ENCODE measurements at regions not wholly inside any gene's neighbourhood (a gene's known extent, or its start where the extent isn't known, plus 50 kb on each side); places are given as distances from the start of the nearest gene placed in this dataset.
A peak's percentile ranks its signal among the peaks of the same experiment; 100 is the strongest.

DNA sequence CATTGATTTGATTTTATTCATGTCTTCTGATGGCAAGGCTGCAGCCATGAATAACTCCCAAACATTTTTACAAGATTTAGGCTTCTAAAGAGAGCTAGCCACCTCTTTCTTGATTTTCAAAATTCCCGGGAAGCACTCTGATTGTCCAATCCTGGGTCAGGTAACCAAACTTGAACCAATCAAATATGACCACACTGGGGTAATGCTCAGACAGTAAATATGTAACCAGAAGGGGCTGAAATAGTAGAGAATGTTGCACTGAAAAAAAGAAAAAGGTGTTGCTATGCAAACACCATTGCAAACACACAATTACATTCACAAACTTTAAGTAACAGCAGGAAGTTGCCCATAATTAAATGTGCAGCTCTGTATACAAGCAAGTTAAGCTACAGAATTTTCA, 112.9 kb upstream of the IQCM start:
- DNase-seq (ENCODE audit: low read depth in 2 of 2): no peak

DNA sequence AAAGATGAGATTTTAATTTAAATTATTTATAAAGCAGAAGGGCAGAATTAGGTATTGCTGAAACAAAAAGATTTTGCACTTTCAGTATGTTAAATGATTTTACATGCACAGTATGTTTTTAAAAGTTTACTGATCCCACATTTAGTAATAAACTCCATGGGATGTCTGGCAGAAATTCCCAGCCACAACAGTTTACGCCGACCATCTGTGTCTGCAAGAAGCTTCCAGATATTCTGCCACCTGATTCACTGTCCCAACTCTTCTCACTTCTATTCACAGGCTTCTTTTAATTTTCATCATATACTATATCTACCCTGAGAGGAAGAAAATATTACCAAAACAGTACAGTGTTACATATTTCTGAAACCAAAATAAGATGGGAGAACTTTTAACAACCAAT, 115.8 kb upstream of the IQCM start:
- no peak for DNase-seq (ENCODE audit: low read depth in 2 of 2)

DNA sequence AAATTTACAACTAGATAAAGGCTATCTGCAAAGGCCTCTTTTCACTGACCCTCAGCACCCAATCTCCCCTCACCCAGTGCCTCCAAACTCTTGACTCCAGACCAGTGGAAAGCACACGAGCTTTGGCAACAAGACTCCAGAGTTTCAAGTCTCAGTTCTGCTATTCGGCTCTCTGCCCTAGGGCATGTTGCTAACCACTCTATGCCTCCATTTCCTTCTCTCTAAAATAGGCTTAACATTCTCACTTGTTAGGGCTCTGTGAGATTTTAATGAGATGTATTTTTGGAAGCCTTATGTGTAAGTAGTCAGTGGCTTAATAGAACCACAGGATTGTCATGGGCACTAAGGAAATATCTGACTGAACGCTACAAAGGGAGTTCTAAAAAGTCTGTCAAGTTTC, 116.5 kb upstream of the IQCM start:
- DNase-seq (ENCODE audit: low read depth in 2 of 2): no peak

DNA sequence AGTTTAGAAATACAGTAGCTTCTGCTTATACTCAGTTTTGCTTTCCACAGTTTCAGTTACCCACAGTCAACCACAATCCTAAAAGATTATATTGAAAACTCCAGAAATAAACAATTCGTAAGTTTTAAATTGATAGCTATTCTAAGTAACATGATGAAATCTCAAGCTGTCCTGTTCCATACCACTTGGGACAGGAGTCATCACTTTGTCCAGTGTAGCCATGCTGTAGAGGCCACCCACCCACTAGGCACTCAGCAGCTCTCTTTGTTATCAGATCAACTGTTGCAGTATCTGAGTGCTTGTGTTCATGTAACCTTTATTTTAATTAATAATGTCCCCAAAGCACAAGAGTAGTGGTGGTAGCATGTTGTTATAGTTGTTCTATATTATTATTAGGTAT, 117.5 kb upstream of the IQCM start:
- DNase-seq (ENCODE audit: low read depth in 2 of 2): no peak

DNA sequence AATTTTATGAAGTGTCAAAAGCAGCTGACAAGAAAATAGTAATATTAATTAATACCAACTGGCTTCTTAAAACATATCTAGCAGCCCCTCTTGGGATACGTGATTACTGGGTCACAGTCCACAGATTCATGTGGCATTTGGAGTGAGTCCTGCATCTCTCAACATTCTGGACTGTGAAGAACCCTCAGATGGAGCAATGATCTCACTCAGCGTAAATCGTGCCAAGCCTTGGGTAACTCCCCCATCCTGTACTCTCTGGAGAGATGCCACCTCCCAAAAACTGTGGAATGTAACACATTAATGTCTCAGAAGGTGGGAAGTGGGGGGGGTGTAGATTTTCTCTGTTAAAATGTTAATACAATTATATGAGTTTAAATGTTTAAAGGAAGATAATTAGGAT, 118.2 kb upstream of the IQCM start:
- no peak for DNase-seq (ENCODE audit: low read depth in 2 of 2)

DNA sequence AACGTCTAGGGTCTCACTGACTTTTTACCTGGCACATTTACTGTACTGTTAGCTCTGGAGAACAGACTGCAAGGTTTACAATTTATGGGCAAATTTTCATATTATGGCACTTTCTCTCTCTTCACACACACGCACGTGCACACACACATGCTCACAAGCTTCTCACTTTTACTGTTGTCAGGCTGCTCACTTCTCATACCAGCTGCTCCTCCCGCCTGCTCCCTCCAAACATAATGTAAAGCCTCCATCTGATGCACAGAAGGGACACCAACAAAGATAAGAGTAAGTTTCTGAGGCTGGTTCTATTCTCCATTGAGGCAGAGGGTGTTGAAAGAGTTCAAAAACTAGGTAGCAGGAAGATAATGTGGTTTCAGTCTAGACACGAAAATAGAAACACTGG, 128.9 kb upstream of the DCLK2 start:
- no peak for DNase-seq (ENCODE audit: low read depth in 2 of 2)

DNA sequence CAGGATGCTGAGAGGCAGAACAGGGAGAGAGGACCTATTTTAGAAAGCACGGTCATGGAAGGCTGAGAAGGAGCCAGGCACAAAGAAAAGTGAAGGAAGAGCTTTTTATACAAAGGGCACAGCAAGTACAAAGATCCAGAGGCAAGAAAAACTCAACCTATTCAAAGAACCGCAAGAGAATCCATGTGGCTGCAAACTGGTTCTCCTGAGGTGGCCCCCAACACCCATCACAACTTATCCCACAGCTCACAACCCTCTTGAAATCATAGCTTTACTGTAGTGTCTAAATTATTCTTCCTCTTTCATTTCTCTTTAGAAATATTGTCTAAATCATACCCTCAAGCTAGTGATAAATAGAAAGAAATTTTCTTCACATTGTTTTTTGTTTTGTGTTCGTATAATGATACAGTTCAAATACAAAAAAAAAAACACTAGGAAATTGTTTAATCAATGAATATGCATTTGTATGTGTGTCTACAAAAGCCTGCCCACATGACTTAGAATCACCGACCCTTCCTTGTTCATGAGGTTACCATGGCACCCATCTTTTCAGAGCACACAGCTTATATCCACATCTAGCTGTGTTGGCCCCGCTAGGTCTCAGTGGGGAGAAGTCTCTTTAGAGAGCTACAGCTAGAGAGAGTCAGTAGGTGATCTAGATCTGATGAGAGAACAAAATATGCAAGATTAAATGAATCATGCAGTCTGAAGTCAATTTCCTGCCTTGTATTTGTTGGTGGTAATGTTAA, 126.9 kb upstream of the DCLK2 start:
- DNase-seq (ENCODE audit: low read depth in 2 of 2): no peak

DNA sequence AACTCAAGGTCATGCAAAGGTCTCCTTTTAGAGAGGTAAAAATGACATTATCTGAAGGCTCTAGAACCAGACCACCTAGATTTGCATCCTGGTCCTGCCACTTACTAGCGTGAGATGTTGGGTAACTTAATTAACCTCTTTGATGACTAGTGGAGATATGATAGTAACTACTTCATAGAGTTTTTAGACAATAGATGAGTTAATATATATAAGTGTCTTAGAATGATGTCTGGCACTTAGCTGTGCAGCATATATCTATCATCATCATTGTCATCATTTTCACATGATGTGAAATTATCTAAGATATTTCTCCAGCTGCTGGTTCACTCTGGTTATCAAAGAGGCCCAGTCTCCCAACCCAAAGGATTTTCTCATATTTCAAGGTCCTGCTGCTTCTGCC, 126.1 kb upstream of the DCLK2 start:
- no peak for DNase-seq (ENCODE audit: low read depth in 2 of 2)

DNA sequence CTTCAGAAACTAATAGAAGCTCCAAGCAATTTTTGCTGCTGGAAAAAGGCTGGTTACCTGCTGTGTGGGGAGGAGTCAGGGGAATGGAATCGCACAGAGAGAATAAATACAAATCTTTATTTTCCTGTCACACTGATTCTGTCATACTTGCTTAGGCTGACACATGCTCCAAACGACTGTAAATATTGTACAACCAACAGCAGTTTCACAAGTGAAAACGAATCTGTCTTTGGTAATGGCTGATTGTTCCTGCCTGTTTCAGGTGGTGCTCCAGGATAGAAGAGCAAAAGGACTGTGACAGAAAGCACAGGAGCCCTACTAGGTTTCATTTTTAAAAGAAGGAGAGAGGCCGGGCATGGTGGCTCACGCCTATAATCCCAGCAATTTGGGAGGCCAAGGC, 125.5 kb upstream of the DCLK2 start:
- DNase-seq (ENCODE audit: low read depth in 2 of 2): no peak

DNA sequence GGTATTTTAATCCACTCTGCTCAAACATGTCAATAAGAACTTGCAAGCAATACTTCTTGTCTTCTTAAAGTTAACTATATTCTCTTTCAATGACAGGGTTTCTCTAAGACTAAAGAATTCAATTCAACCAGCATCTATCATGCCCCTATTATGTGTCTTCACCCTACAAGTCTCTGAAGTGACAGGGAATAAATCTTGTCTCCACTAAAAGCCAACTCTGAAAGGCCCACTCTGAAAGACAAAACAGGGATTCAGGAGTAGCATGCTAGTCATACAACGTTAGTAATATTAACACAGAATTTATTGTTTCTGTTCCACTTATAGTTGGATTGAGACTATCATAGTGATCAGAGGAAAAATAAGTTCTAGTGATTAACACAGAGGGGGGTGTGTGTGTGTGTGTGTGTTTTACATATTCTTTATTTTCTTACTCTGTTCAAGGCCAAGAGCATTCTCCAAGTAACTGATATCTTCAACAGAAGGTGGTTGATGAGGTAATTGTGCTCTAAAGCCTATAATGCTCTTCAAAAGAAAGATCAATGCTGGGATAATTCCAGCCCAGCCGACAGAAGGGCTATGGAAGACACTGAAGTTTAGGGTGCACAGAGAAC, 122.4 kb upstream of the DCLK2 start:
- DNase-seq (ENCODE audit: low read depth in 2 of 2): no peak

DNA sequence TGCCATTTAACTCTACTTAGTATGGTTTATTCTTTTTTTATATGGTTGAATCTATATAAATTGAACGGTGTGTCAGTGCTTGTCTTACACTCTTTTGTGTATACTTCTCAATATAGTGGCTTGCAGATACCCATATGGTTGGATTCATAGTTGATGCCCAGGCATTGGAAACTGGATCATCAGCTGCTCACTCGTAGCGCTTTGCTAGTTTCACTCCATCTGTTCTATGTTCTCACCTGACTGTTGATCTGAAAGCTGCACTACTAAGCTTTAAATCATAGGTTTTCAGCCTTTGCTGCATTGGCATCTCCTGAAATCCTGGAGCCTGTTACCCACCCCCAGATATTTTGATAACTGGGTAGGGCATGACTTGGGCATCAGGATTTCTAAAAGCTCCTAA, 121.6 kb upstream of the DCLK2 start:
- no peak for DNase-seq (ENCODE audit: low read depth in 2 of 2)

DNA sequence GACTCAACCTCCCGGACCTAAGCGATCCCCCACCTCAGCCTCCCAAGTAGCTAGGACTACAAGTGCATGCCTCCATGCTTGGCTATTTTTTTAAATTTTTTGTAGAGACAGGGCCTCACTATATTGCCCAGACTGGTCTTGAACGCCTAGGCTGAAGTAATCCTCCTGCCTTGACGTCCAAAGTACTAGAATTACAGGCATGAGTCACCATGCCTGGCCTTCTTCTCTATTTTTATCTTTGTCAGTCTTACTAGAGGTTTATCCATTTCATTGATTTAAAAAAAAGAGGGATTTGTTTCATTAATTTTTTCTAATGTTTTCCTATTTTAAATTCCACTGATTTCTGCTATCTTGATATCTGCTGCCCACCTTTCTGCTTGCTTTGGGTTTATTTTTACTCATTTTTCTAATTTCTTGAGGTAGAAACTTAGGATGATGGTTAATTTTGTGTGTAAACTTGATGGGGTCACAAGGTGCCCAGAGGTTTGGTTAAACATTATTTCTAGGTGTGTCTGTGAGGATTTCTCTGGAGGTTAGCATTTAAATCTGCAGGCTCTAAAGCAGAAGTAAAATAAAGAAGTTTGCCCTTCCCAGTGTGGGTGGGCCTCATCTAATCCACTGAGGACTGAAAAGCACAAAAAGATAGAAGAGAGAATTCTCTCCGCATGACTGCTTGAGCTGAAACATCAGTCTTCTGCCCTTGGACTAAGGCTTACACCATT, 116.2 kb upstream of the DCLK2 start:
- no peak for DNase-seq (ENCODE audit: low read depth in 2 of 2)

DNA sequence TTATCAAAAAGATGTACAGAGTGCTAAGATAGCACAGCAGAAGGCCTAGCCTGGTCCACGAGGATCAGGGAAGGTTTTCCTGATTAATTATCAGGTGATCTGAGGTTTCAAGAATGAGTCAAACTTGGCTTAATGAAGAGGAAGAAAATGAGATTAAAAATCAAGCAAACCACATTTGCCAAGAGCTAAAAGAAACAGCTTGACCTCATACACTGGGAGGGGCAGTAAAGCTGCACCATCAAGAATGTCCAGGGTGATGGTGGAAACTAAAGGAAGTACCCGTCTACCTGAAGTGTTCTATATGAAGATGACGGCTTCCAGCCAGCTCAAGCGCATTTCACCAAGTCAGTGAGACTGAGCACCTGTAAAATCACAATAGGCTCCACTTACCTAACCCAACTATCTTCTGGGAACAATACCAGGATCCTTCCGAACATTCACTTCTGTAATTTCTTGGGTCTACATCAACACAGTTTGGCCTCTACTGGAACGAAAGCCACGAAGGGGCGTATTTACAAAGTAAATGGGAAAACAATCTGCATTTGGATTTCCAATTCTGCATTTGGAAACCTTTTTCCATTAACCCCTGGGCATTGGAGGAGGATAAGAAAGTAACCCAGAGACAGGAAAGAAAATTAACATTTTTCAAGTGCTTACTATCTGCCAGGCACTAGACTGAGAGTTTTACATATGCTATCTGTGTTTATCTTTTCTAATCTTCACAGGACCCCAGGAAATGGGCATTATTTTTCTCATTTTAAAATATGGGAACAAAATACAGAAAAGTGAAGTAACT, 114.0 kb upstream of the DCLK2 start:
- no peak for DNase-seq (ENCODE audit: low read depth in 2 of 2)

DNA sequence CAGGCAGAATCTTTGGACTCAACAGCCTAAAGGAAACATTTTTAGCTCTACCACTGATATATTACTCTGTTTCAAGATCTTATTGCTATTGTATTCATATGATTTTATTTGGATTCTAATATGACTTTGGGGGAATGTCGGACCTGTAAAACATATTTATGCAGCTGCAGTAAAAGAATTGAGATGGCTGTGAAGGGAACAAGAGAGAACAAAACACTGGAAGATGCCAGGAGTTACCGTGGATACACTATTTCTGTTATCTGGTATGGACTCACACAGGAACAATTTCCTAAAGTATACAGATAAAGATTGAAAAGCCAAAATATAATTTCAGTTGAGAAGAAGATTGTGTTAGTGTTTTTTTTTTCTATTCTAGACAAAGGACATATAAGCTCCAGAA, 113.0 kb upstream of the DCLK2 start:
- no peak for DNase-seq (ENCODE audit: low read depth in 2 of 2)

DNA sequence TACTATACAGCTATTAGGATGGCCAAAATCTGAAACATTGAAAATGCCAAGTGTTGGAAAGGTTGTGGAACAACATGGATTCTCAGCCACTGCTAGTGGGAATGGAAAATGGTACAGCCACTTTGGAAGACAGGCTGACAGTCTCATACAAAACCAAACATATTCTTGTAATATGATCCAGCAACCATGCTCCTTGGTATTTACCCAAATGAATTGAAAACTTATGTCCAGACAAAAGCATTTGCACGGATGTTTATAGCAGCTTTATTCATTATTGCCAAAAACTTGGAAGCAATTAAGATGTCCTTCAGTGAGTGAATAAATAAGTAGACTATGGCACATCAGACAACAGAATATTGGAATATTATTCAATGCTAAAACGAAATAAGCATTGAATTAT, 105.8 kb upstream of the DCLK2 start:
- no peak for DNase-seq (ENCODE audit: low read depth in 2 of 2)

DNA sequence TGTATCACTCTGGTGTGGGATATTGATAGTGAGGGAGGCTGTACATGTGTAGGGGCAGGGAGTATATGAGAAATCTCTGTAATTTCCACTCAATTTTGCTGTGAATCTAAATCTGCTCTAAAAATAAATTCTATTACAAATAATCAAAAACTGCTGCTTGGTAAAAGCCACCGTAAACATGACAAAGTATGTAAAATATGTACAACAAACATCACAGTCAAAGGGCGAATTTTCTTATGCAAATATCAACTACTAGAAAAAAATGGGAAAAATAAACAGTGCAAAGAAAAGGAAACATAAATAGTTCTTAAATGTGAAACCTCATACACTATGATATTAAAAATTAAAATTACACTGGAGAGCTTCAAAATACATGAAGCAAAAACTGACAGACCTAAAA, 105.1 kb upstream of the DCLK2 start:
- DNase-seq (ENCODE audit: low read depth in 2 of 2): no peak

DNA sequence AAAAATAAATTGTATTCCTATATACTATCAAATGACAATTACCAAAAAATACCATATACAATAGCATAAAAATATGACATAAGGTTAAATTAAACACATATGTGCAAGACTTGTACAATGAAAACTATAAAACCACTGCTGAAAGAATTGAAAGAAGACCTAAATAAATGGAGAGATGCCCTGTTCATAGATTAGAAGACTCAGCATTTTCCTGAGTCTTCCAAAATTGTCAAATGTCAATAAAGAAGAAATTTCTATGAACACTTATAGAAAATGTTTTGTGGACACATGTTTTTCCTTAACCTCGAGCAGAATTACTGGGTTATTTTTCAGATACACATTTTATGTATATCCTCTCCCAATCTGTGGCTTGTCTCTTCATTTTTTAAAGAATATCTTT, 103.1 kb upstream of the DCLK2 start:
- DNase-seq (ENCODE audit: low read depth in 2 of 2): no peak

DNA sequence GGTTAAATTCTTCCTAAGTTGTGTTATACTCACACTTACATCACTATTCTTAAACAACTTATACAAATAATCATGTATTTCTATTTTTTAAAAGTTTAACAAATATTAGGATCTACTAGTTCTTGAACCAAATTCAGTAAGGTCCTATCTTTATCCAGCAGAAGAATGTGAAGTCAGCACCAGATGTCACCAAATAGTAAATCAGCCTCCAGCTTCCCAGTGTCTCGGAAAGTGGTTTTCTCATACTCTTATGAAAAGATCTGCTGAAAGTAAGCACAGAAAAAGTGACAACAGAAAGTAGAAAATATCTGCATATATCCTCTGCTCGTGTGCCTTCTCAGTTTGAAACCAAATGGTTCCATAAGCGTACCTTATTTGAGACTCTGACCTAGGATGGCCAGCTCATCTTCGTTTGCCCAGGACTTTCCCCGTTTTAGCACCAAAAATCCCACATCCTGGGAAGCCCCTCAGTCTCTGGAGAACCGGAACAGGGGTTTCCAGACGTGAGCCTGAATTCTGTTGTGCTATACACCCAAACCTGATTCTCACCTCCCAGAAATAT, 98.0 kb upstream of the DCLK2 start:
- no peak for DNase-seq (ENCODE audit: low read depth in 2 of 2)

DNA sequence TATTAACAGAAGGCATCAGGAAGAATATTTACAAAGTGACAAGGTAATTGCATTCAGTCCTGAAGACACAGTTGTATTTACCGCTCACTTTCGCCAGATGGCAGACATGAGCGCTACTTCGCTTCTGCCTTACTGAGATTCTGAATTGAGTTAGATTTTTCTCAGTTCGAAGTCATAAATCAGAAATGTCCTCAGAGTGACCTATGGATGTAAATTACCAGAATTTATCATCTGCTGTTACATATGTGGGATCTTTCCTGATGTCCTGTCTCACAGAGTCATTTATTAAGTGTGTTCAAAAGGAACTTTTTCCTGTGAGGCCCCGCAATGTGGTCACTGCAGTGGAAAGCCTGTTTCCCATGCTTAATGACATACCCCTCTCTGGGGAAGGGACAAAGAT, 97.3 kb upstream of the DCLK2 start:
- DNase-seq (ENCODE audit: low read depth in 2 of 2): peak in 1 of 2 experiments; percentile 21

DNA sequence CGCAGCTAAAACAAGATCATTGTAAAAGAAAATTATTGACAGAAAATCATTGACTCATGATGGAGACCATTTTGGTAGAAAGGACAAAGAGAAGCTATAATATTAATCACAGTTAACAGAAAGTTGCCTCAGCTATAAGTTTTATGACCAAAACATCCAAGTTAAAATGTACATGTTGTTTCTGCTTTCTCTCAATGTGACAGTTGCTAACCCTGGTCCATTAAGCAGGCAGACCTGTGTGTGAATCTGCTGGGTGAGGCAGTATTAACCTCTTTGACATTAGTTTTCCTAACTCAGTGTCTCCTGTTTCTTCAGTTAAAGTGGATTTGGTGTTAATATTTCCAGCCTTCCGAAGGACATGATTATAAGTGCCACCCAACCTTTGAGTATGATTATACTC, 94.8 kb upstream of the DCLK2 start:
- DNase-seq (ENCODE audit: low read depth in 2 of 2): no peak

DNA sequence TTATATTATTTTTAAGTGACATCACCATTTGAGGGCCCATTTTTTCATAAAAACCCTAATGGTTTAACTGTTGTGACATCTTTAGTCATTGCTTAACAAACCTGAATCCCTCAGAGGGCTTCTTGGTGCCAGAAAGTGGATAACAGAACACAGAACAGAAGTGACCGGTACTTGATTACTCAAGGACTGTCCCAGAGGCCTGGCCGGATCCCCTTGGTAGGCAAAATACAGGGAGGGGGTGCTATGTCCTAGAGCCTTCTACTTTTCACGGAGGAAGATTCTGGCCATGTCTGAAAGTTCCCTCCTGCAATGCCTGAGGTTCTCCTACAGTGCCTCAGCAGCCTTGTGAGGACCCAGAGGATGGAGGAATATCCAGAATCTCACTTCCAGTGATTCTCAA, 94.3 kb upstream of the DCLK2 start:
- no peak for DNase-seq (ENCODE audit: low read depth in 2 of 2)

DNA sequence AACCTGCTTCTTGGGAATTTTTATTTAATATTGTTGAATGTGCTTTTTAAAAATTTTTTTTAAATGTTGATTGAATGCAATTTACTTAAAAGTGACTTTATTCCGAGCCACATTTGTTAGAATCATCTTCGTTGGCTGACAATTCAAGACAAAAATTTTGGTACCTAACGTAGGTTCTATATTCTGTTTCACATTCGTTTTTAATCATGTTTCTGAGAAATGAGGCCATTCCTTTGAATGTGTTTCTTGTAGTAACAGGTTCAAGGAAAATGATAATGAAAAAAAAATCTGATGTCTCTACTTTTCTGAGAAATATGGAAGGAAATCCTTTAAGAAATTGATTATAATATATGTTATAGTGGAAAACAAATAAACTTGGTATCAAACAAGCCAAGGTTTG, 92.3 kb upstream of the DCLK2 start:
- DNase-seq (ENCODE audit: low read depth in 2 of 2): no peak

Measured in fibroblast of skin of left biceps (primary cell).